Superior temporal gyrus (tissue), 1 donor: ENCODE measurements at regions not wholly inside any gene's neighbourhood (a gene's known extent, or its start where the extent isn't known, plus 50 kb on each side); places are given as distances from the start of the nearest gene placed in this dataset.
"Not testable (repeated sequence)": the region's sequence is repeated elsewhere in the genome, so short reads cannot be mapped to it uniquely, and the experiment has no call there.

Source experiments
- DNase-seq: peaks from one replicate; pipeline ENCODE4 v3.0.0-alpha.2; 2016; ENCODE audit errors: extremely low spot score

GRCh38 chr5:58022055-58022454, 437.8 kb downstream of the PLK2 start:
- DNase-seq = no peak

- DNase-seq = no peak
These were observed 438.4 kb downstream of the PLK2 start for GRCh38 chr5:58021466-58021865.

- DNase-seq = no peak
These were observed 440.3 kb downstream of the PLK2 start for GRCh38 chr5:58019614-58020013.

- no peak for DNase-seq
These were observed 441.9 kb downstream of the PLK2 start for GRCh38 chr5:58018016-58018415.

DNA sequence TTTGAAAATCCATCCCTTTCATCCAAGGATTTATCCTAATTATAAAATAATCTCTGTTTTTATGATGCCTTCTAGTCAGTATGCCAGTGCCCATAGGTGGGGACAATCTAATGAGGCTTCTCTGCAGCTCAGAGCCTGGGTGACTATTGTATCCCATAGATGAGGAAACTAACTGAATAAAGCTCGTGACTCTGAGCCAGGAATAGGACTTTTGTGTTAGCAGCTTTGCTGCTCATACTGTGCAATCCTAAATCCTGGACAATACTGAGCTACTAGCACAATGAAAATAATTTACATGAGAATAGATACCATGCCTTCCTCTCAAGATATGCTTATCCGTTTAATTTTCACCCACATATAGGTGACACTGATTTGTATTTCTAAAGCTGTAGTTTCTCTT, 443.0 kb downstream of the PLK2 start:
- DNase-seq = no peak

DNA sequence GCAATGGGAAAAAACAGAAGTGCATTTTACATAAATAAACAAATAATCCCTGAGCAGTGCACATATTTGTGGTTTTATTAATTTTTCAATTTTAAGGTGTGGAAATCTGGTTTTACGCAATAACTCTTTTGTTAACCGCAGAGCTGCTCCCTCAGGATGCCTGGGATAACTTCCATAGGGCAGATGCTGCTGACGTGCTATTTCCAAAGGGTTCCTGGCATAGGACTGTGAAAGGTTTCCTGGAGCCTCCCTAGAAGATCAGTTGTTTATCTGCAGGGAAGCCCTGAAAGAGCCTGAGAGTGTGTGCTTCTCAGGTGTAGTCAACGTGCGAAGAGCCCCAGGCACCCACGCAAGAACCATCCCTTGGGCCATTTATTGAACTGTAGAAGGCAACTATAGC, 443.5 kb downstream of the PLK2 start:
- DNase-seq = no peak

DNA sequence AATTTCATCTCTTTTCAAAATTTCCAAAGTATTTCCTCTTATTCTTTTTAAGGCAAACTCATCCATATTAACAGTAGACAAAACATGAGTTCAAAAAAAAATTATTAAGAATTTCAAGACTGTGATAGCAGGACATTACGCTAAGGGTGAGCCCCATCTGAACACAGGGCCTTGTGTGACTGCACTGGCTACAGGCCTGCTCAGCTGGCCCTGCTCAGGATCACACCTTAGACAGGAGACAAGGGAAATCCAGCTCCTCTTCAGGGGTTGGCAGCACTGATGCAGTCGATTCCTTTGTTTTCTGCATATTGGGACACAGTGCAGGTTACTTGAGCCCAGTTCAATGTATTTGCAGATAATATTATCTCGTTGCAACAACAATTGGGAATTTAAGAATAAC, 444.7 kb downstream of the PLK2 start:
- DNase-seq = no peak

- DNase-seq = no peak
These were observed 446.2 kb downstream of the PLK2 start for GRCh38 chr5:58013542-58014258.

DNA sequence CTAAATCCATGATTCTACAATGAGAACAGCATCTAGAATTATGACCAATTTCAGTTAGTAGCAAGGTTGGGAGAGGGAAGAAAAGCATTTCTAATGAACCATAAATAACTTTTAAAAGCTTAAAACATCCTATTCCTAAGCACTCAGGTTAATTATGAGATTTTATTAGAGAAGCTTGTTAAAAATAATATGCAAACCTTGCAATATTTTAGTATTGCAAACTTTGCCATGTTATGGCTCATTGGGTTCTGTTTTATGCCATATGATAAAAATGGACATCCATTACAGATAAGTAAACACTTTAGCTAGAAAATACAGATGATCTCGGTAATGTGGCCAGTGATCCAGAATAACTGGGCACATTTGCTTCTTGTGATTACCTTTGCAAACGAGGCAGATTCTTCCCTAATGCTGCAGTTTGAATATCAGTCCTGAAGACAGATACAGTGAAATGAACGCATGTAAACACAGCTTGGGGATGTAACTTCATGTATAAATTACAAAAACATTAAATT, 447.0 kb downstream of the PLK2 start:
- DNase-seq = no peak

- DNase-seq = no peak
These were observed 447.8 kb downstream of the PLK2 start for GRCh38 chr5:58012102-58012501.

DNA sequence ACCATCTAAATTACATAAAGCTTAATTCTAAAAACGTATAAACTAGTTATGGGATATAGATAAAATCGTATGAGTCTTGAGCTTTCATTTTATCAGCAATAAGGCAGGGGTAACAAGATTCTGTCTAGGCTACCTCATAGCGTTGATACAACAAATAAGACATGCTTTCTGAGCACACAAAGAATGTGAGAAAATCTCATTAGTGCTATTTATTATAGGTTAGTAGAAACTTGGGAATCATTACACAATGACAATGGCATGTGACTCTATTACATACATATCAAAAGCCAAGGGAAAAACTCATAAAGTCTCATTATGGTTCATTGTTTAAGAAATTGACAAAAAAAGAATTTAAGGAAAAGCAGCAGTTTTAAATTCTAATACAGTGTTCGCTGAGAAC, 448.6 kb downstream of the PLK2 start:
- no peak for DNase-seq

GRCh38 chr5:58009754-58010153, 450.1 kb downstream of the PLK2 start:
- DNase-seq = no peak

DNA sequence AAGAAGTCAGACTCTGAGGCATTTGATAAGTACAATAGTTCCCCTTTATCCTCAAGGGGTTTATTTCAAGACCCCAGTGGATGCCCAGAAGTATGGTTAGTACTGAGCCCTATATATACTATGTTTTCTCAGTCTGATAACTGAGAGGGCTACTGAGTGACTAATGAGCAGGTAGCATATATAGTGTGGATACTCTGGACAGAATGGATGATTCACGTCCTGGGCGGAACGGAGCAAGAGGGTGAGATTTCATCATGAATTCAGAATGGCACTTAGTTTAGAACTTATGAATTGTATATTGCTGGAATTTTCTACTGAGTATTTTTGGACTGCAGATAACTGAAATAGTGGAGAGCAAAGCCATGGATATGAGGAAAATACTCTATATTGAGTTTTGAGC, 457.6 kb downstream of the PLK2 start:
- no peak for DNase-seq

GRCh38 chr5:57993866-57994265, 466.0 kb downstream of the PLK2 start:
- no peak for DNase-seq

GRCh38 chr5:57989378-57989777, 470.5 kb downstream of the PLK2 start:
- peak; percentile 33 for DNase-seq

- DNase-seq = peak; percentile 64
These were observed 471.1 kb downstream of the PLK2 start for GRCh38 chr5:57988813-57989212.

DNA sequence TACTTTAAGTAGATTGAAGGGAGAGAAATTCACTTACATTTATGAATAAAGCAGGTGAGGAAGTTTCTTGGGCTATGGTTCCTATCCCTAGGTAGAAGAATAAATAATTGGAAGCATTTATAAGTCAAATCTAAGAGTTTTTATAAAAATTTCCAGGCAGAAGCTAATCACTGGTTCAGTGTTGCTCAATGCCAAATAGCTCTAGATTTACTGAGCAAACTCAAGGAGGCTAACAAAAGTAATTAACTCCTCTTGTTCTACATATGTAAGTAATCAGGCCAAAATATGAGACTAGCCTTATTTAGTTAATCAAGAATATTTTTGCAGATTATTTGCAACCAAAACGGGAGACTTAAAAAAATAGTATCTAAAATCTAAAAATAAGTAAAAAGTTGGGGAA, 472.3 kb downstream of the PLK2 start:
- no peak for DNase-seq

- DNase-seq = peak; percentile 62
These were observed 473.0 kb downstream of the PLK2 start for GRCh38 chr5:57986761-57987341.

GRCh38 chr5:57983426-57983825, 476.5 kb downstream of the PLK2 start:
- no peak for DNase-seq

- DNase-seq = no peak
These were observed 480.2 kb downstream of the PLK2 start for GRCh38 chr5:57979671-57980070.

DNA sequence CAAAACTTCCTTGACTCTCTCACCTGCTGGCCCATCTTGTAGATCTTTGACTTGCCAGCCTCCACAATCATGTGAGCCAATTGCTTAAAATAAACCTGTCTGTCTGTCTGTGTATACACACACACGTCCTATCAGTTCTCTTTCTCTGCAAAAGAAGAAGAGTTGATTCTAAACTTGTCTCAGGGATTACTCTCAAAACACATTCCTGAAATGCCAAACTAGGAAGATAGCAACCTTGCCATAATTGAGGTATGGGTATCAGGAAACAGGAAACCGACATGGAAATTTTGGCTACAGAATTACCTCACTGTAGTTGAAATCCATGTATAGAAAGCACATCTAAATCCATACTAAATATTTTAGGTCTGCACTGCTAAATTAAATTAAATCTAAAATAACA, 483.4 kb downstream of the PLK2 start:
- DNase-seq = no peak

- not testable (repeated sequence) for DNase-seq
These were observed 487.8 kb downstream of the PLK2 start for GRCh38 chr5:57972099-57972498.

- DNase-seq = no peak
These were observed 478.0 kb upstream of the ACTBL2 start for GRCh38 chr5:57960569-57960968.

- no peak for DNase-seq
These were observed 474.0 kb upstream of the ACTBL2 start for GRCh38 chr5:57956636-57957035.
